Lower leg skin (tissue), 4 donors: ENCODE measurements at regions not wholly inside any gene's neighbourhood (a gene's known extent, or its start where the extent isn't known, plus 50 kb on each side); places are given as distances from the start of the nearest gene placed in this dataset.
"Not testable (repeated sequence)": the region's sequence is repeated elsewhere in the genome, so short reads cannot be mapped to it uniquely, and the experiment has no call there.

Source experiments
- DNase-seq, 2 donors: peaks; one replicate each; pipeline ENCODE4 v3.0.0-alpha.2; 2019; ENCODE audit warnings: low spot score in 2 of 2
- H3K4me3 ChIP-seq: fragments of 200-600 bp; sonication (generic); 2 replicates; pipeline ENCODE4 v1.5.1; 2017; ENCODE audit warnings: mild to moderate bottlenecking, low read depth; ENCODE audit not compliant: poor library complexity, severe bottlenecking
- CTCF ChIP-seq, 3 donors: fragments of 450-650 bp; IDR thresholded peaks; one replicate each; pipeline ENCODE4 v1.5.1; 2016; ENCODE audit warnings: antibody characterized with exemption in 3 of 3, mild to moderate bottlenecking in 3 of 3, moderate library complexity in 2 of 3
- POLR2A ChIP-seq, 2 donors: fragments of 450-650 bp; IDR thresholded peaks; one replicate each; pipeline ENCODE4 v1.6.1; 2016 to 2017; ENCODE audit warnings: antibody characterized with exemption in 2 of 2, mild to moderate bottlenecking in 1 of 2, moderate library complexity in 1 of 2
- WGBS, 2 donors: methylation state at CpG; one replicate each; pipeline ENCODE4 v1.1.5; 2018; 5-methylcytosine and 5-hydroxymethylcytosine counted together
- intact Hi-C: fragments of 100-400 bp; cut with DNase I; formaldehyde crosslinking; loops from one replicate; pipeline ENCODE4 v1.15.0; 2023; ENCODE audit warnings: low total_unique reads

GRCh38 chr5:110812639-110813038 lies 73.8 kb downstream of the SLC25A46 start:
- no peak overlapping the region for H3K4me3 ChIP-seq
- 90 to 93% methylated on average over 3 of the region's 3 CpGs for WGBS, 2 donors
- TF ChIP-seq CTCF (IDR thresholded peaks at IDR 0.05): no peak
- no peak for TF ChIP-seq POLR2A (IDR thresholded peaks at IDR 0.05)
- intact Hi-C loops: no loop called here
- no peak for DNase-seq

- TF ChIP-seq POLR2A (IDR thresholded peaks at IDR 0.05) (no peak), CTCF (IDR thresholded peaks at IDR 0.05) (no peak)
- H3K4me3 ChIP-seq: no peak overlapping the region
- WGBS, 2 donors: 54 to 64% methylated on average over 1 of the region's 1 CpG
These were observed 77.3 kb downstream of the SLC25A46 start for GRCh38 chr5:110815916-110816605.

GRCh38 chr5:110817459-110817858 lies 78.7 kb downstream of the SLC25A46 start:
- intact Hi-C loops: no loop called here
- H3K4me3 ChIP-seq: no peak overlapping the region
- TF ChIP-seq CTCF (IDR thresholded peaks at IDR 0.05) (no peak), POLR2A (IDR thresholded peaks at IDR 0.05) (no peak)
- WGBS, 2 donors: 49 to 56% methylated on average over 7 of the region's 7 CpGs
- DNase-seq: no peak

More at GRCh38 chr5:110815916-110816605, 77.3 kb downstream of the SLC25A46 start:
- DNase-seq: no peak
- intact Hi-C loops: no loop called here

- intact Hi-C loops: no loop called here
- H3K4me3 ChIP-seq: no peak overlapping the region
- no peak for TF ChIP-seq CTCF (IDR thresholded peaks at IDR 0.05)
- no peak for TF ChIP-seq POLR2A (IDR thresholded peaks at IDR 0.05)
- DNase-seq: no peak
- WGBS, 2 donors: 70 to 73% methylated on average over 5 of the region's 5 CpGs
These were observed 84.8 kb downstream of the SLC25A46 start for GRCh38 chr5:110823571-110823970.

- WGBS, 2 donors: 84 to 86% methylated on average over 3 of the region's 3 CpGs
- intact Hi-C loops: no loop called here
- TF ChIP-seq CTCF (IDR thresholded peaks at IDR 0.05) (no peak), POLR2A (IDR thresholded peaks at IDR 0.05) (no peak)
- H3K4me3 ChIP-seq: no peak overlapping the region
- no peak for DNase-seq
These were observed 86.2 kb downstream of the SLC25A46 start for GRCh38 chr5:110824936-110825441.

- DNase-seq: no peak
- TF ChIP-seq CTCF (IDR thresholded peaks at IDR 0.05): no peak
- no peak for TF ChIP-seq POLR2A (IDR thresholded peaks at IDR 0.05)
- no peak overlapping the region for H3K4me3 ChIP-seq
- intact Hi-C loops: no loop called here
- 76 to 86% methylated on average over 4 of the region's 4 CpGs for WGBS, 2 donors
These were observed 93.9 kb downstream of the SLC25A46 start for GRCh38 chr5:110832683-110833082.

- H3K4me3 ChIP-seq, intact Hi-C loops, DNase-seq: not testable (repeated sequence)
- 42 to 49% methylated on average over 4 of the region's 4 CpGs for WGBS, 2 donors
These were observed 96.1 kb downstream of the SLC25A46 start for GRCh38 chr5:110834933-110835332.
